ENCODE measurements at regions not wholly inside any gene's neighbourhood (a gene's known extent, or its start where the extent isn't known, plus 50 kb on each side); places are given as distances from the start of the nearest gene placed in this dataset.

DNA sequence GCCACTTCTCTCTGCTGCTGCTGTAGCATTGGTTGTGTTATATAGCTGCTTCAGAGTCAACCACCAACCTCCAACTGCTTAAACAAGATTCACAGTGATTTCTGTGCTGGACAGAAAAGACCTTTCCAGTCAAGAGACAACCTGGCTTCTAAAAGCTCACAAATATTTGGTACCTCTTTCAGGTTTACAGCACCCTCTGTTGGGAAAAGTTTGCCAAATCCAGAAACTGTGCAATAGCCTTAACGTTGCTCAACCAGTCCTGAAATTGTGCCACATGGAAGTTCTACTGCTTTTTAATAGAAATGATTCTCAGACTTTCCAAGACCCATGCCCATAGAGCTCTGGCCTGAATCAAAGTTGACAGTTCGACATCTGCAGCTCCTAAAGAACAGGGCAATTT lies 842.1 kb upstream of the HTR2C start:
- TF ChIP-seq OSR1 (CRISPR knock-in tag; IDR thresholded peaks at IDR 0.05) (no peak), ISL1 (CRISPR knock-in tag; IDR thresholded peaks at IDR 0.05) (no peak), CSDC2 (CRISPR knock-in tag; IDR thresholded peaks at IDR 0.05) (no peak), ZFP30 (CRISPR knock-in tag; IDR thresholded peaks at IDR 0.05) (no peak)

Data from SK-N-SH treated with all-trans-retinoic acid at 6 μM for 48 hours (cell line).